Stimulated activated naive CD8-positive, alpha-beta T cell treated with anti-CD3 and anti-CD28 coated beads, Interleukin-15, Interleukin-2, amounts not matched to agents 100 ng/mL and 50 ng/mL, for 24 hours (primary cell): ENCODE measurements at regions not wholly inside any gene's neighbourhood (a gene's known extent, or its start where the extent isn't known, plus 50 kb on each side); places are given as distances from the start of the nearest gene placed in this dataset.

Source experiments
- H3K27ac Mint-ChIP-seq: one replicate; pipeline ENCODE4 v1.8.0; 2021; ENCODE audit warnings: mild to moderate bottlenecking, mixed read lengths
- H3K27me3 Mint-ChIP-seq: one replicate; pipeline ENCODE4 v1.8.0; 2021; ENCODE audit warnings: mixed read lengths
- H3K36me3 Mint-ChIP-seq: one replicate; pipeline ENCODE4 v1.8.0; 2021; ENCODE audit warnings: low read depth, mixed read lengths
- H3K4me1 Mint-ChIP-seq: one replicate; pipeline ENCODE4 v1.8.0; 2021; ENCODE audit warnings: low read depth, mixed read lengths
- H3K4me3 Mint-ChIP-seq: one replicate; pipeline ENCODE4 v1.8.0; 2021; ENCODE audit warnings: mild to moderate bottlenecking, mixed read lengths
- H3K9me3 Mint-ChIP-seq: one replicate; pipeline ENCODE4 v1.8.0; 2021; ENCODE audit warnings: mixed read lengths

GRCh38 chr3:36297195-36297594, 83.1 kb upstream of the STAC start:
- H3K27ac Mint-ChIP-seq: no peak overlapping the region
- H3K4me1 Mint-ChIP-seq: no peaks in the 10 kb centered on the region
- H3K36me3 Mint-ChIP-seq: no peaks in the 10 kb centered on the region
- H3K27me3 Mint-ChIP-seq: peaks cover 4% of the 10 kb centered on the region
- H3K9me3 Mint-ChIP-seq: no peaks in the 10 kb centered on the region
- H3K4me3 Mint-ChIP-seq: no peak overlapping the region

- Mint-ChIP-seq H3K9me3 (no peaks in the 10 kb centered on the region), H3K4me1 (no peaks in the 10 kb centered on the region)
Observed at GRCh38 chr3:36298188-36298587, 82.1 kb upstream of the STAC start.

GRCh38 chr3:36302158-36302509, 78.2 kb upstream of the STAC start:
- Mint-ChIP-seq H3K9me3 (no peaks in the 10 kb centered on the region), H3K4me3 (no peak overlapping the region), H3K4me1 (no peaks in the 10 kb centered on the region), H3K27me3 (no peaks in the 10 kb centered on the region), H3K27ac (no peak overlapping the region), H3K36me3 (no peaks in the 10 kb centered on the region)

More at GRCh38 chr3:36298188-36298587, 82.1 kb upstream of the STAC start:
- peaks cover 3% of the 10 kb centered on the region for H3K27me3 Mint-ChIP-seq
- no peak overlapping the region for H3K4me3 Mint-ChIP-seq
- no peak overlapping the region for H3K27ac Mint-ChIP-seq
- no peaks in the 10 kb centered on the region for H3K36me3 Mint-ChIP-seq

GRCh38 chr3:36302626-36303025, 77.7 kb upstream of the STAC start:
- Mint-ChIP-seq H3K4me3 (no peak overlapping the region), H3K9me3 (no peaks in the 10 kb centered on the region), H3K36me3 (no peaks in the 10 kb centered on the region), H3K4me1 (no peaks in the 10 kb centered on the region), H3K27me3 (no peaks in the 10 kb centered on the region), H3K27ac (no peak overlapping the region)

GRCh38 chr3:36303286-36303685, 77.0 kb upstream of the STAC start:
- H3K4me1 Mint-ChIP-seq: no peaks in the 10 kb centered on the region
- H3K36me3 Mint-ChIP-seq: no peaks in the 10 kb centered on the region
- no peaks in the 10 kb centered on the region for H3K9me3 Mint-ChIP-seq
- no peak overlapping the region for H3K27ac Mint-ChIP-seq
- no peaks in the 10 kb centered on the region for H3K27me3 Mint-ChIP-seq
- no peak overlapping the region for H3K4me3 Mint-ChIP-seq

- H3K9me3 Mint-ChIP-seq: no peaks in the 10 kb centered on the region
- no peaks in the 10 kb centered on the region for H3K4me1 Mint-ChIP-seq
- no peaks in the 10 kb centered on the region for H3K27me3 Mint-ChIP-seq
- H3K27ac Mint-ChIP-seq: no peak overlapping the region
- no peak overlapping the region for H3K4me3 Mint-ChIP-seq
- H3K36me3 Mint-ChIP-seq: no peaks in the 10 kb centered on the region
Observed at GRCh38 chr3:36305929-36306520, 74.3 kb upstream of the STAC start.

GRCh38 chr3:36309092-36309491, 71.2 kb upstream of the STAC start:
- Mint-ChIP-seq H3K4me1 (no peaks in the 10 kb centered on the region), H3K27ac (no peak overlapping the region), H3K4me3 (no peak overlapping the region), H3K36me3 (no peaks in the 10 kb centered on the region), H3K9me3 (no peaks in the 10 kb centered on the region), H3K27me3 (no peaks in the 10 kb centered on the region)

GRCh38 chr3:36312351-36312750, 68.0 kb upstream of the STAC start:
- Mint-ChIP-seq H3K9me3 (peaks cover 15% of the 10 kb centered on the region), H3K27me3 (no peaks in the 10 kb centered on the region), H3K4me1 (no peaks in the 10 kb centered on the region), H3K4me3 (no peak overlapping the region), H3K27ac (no peak overlapping the region), H3K36me3 (no peaks in the 10 kb centered on the region)

- no peaks in the 10 kb centered on the region for H3K27me3 Mint-ChIP-seq
- H3K27ac Mint-ChIP-seq: no peak overlapping the region
- no peaks in the 10 kb centered on the region for H3K36me3 Mint-ChIP-seq
- H3K4me3 Mint-ChIP-seq: no peak overlapping the region
- no peaks in the 10 kb centered on the region for H3K4me1 Mint-ChIP-seq
- peaks cover 18% of the 10 kb centered on the region for H3K9me3 Mint-ChIP-seq
Observed at GRCh38 chr3:36317915-36318314, 62.4 kb upstream of the STAC start.

- Mint-ChIP-seq H3K36me3 (no peaks in the 10 kb centered on the region), H3K4me3 (no peak overlapping the region), H3K27ac (no peak overlapping the region), H3K27me3 (no peaks in the 10 kb centered on the region), H3K9me3 (peaks cover 18% of the 10 kb centered on the region), H3K4me1 (no peaks in the 10 kb centered on the region)
Observed at GRCh38 chr3:36318621-36319200, 61.6 kb upstream of the STAC start.

- H3K4me1 Mint-ChIP-seq: no peaks in the 10 kb centered on the region
- H3K9me3 Mint-ChIP-seq: peaks cover 18% of the 10 kb centered on the region
- no peak overlapping the region for H3K4me3 Mint-ChIP-seq
- H3K36me3 Mint-ChIP-seq: no peaks in the 10 kb centered on the region
- no peaks in the 10 kb centered on the region for H3K27me3 Mint-ChIP-seq
- no peak overlapping the region for H3K27ac Mint-ChIP-seq
Observed at GRCh38 chr3:36319680-36320079, 60.6 kb upstream of the STAC start.
